Vagina (tissue), 2 donors: ENCODE measurements at regions not wholly inside any gene's neighbourhood (a gene's known extent, or its start where the extent isn't known, plus 50 kb on each side); places are given as distances from the start of the nearest gene placed in this dataset.

ENCODE experiments used
- CTCF ChIP-seq, 3 experiments: fragments of 450-650 bp in 2 of 3; fragments of 200-600 bp in 1 of 3; sonication (generic) in 1 of 3; IDR thresholded peaks; one replicate each; pipeline ENCODE4 v1.5.1; 2017 to 2019; ENCODE audit warnings: antibody characterized with exemption in 3 of 3, mild to moderate bottlenecking in 2 of 3, moderate library complexity in 2 of 3
- POLR2AphosphoS5 ChIP-seq, 2 donors: sonication (generic); formaldehyde crosslinking; IDR thresholded peaks; one replicate each; pipeline ENCODE4 v1.9.0; 2017; ENCODE audit warnings: antibody characterized with exemption in 2 of 2, mild to moderate bottlenecking in 2 of 2, low read depth in 1 of 2; ENCODE audit not compliant: insufficient read depth in 1 of 2

GRCh38 chr17:73798111-73798748, 154.0 kb upstream of the SDK2 start:
- TF ChIP-seq CTCF (IDR thresholded peaks at IDR 0.05) (no peak), POLR2AphosphoS5 (IDR thresholded peaks at IDR 0.05; ENCODE audit: insufficient read depth in 1 of 2, low read depth in 1 of 2) (no peak)
